Psoas muscle (tissue), 7 donors: ENCODE measurements at regions not wholly inside any gene's neighbourhood (a gene's known extent, or its start where the extent isn't known, plus 50 kb on each side); places are given as distances from the start of the nearest gene placed in this dataset.

Experiments
- ATAC-seq, 4 donors: fragments of 200-7000 bp; cut with Tn5 transposase; one replicate each; pipeline ENCODE4 v1.9.1; 2020; ENCODE audit warnings: moderate library complexity in 3 of 4, mild to moderate bottlenecking in 2 of 4
- DNase-seq, 2 donors: peaks; one replicate each; pipeline ENCODE4 v3.0.0-alpha.2; 2020
- H3K27ac ChIP-seq: fragments of 200-600 bp; one replicate; pipeline ENCODE4 v1.8.0; 2022
- H3K27me3 ChIP-seq, 3 donors: fragments of 200-600 bp in 1 of 3; one replicate each; pipeline versions ENCODE4 v1.6.1 to v1.8.0; 2013 to 2022; ENCODE audit warnings: low read length in 2 of 3, mild to moderate bottlenecking in 2 of 3, moderate library complexity in 1 of 3; ENCODE audit not compliant: insufficient read depth in 3 of 3
- H3K36me3 ChIP-seq, 2 donors: fragments of 200-600 bp in 1 of 2; one replicate each; pipeline versions ENCODE4 v1.6.1 to v1.8.0; 2013 to 2022; ENCODE audit warnings: low read depth in 1 of 2, mild to moderate bottlenecking in 1 of 2, moderate library complexity in 1 of 2; ENCODE audit not compliant: insufficient read depth in 1 of 2
- H3K4me1 ChIP-seq: fragments of 200-600 bp; one replicate; pipeline ENCODE4 v1.8.0; 2022
- H3K4me3 ChIP-seq: fragments of 200-600 bp; one replicate; pipeline ENCODE4 v1.8.0; 2022; ENCODE audit warnings: mild to moderate bottlenecking
- H3K9me3 ChIP-seq: fragments of 200-600 bp; one replicate; pipeline ENCODE4 v1.8.0; 2022
- CTCF ChIP-seq: fragments of 200-600 bp; IDR thresholded peaks from one replicate; pipeline ENCODE4 v1.8.0; 2022; ENCODE audit warnings: antibody characterized with exemption
- WGBS, 3 donors: extraction: QIAGEN DNeasy Blood & Tissue Kit; methylation state at CpG; one replicate each; pipeline versions ENCODE4 v1.1.6 to v1.1.7; 2013; 5-methylcytosine and 5-hydroxymethylcytosine counted together
- intact Hi-C, 2 donors: fragments of 100-400 bp; cut with DNase I; formaldehyde crosslinking; loops; one replicate each; pipeline versions ENCODE4 v1.11.0 to v1.14.2; 2022
- donor health status: healthy with polysubstance abuse.
- donor health status: DM: no; HTN: no; CAD: no; lungs with moderate emphysema.
- donor health status: Bipolar disorder and iron deficiency.
- donor health status: healthy.
- donor health status: DM: yes; HTN: yes; CAD: no.
- donor health status: DM: no; HTN: no; CAD: no.
- donor health status: DM: yes; HTN: yes; CAD: no.

- Histone ChIP-seq H3K9me3 (no peaks in the 10 kb centered on the region), H3K27me3 (no peaks in the 10 kb centered on the region), H3K36me3 (no peaks in the 10 kb centered on the region), H3K4me1 (no peaks in the 10 kb centered on the region), H3K27ac (no peak overlapping the region), H3K4me3 (no peak overlapping the region)
- intact Hi-C loops: no loop called here
- 67 to 92% (median 83%) methylated on average over 1 of the region's 1 CpG for WGBS, 3 donors
- DNase-seq (no peak), ATAC-seq (no peak)
- no peak for TF ChIP-seq CTCF
These were observed 558.2 kb downstream of the FLRT2 start for GRCh38 chr14:86088156-86088555.

- TF ChIP-seq CTCF: no peak
- no peaks in the 10 kb centered on the region for H3K36me3 ChIP-seq
- H3K9me3 ChIP-seq: no peaks in the 10 kb centered on the region
- ATAC-seq (no peak), DNase-seq (no peak)
- 20% methylated on average over 2 of the region's 2 CpGs for WGBS, 3 donors
- H3K4me3 ChIP-seq: no peak overlapping the region
- H3K27me3 ChIP-seq: no peaks in the 10 kb centered on the region
- H3K27ac ChIP-seq: no peak overlapping the region
- H3K4me1 ChIP-seq: no peaks in the 10 kb centered on the region
- intact Hi-C loops: no loop called here
These were observed 557.4 kb downstream of the FLRT2 start for GRCh38 chr14:86087377-86087776.

- Histone ChIP-seq H3K27me3 (no peaks in the 10 kb centered on the region), H3K9me3 (no peaks in the 10 kb centered on the region), H3K4me1 (no peaks in the 10 kb centered on the region), H3K4me3 (no peak overlapping the region), H3K36me3 (no peaks in the 10 kb centered on the region), H3K27ac (no peak overlapping the region)
- TF ChIP-seq CTCF: no peak
- intact Hi-C loops: no loop called here
- 28 to 38% (median 30%) methylated on average over 1 of the region's 1 CpG for WGBS, 3 donors
- ATAC-seq: no peak
- DNase-seq: no peak
These were observed 557.0 kb downstream of the FLRT2 start for GRCh38 chr14:86086962-86087361.

- WGBS, 3 donors: 71 to 79% (median 75%) methylated on average over 1 of the region's 1 CpG
- no peak overlapping the region for H3K4me3 ChIP-seq
- ATAC-seq (no peak), DNase-seq (no peak)
- no peaks in the 10 kb centered on the region for H3K9me3 ChIP-seq
- H3K27ac ChIP-seq: no peak overlapping the region
- no peaks in the 10 kb centered on the region for H3K4me1 ChIP-seq
- no peaks in the 10 kb centered on the region for H3K36me3 ChIP-seq
- no peak for TF ChIP-seq CTCF
- intact Hi-C loops: no loop called here
- no peaks in the 10 kb centered on the region for H3K27me3 ChIP-seq
These were observed 554.2 kb downstream of the FLRT2 start for GRCh38 chr14:86084097-86084496.

GRCh38 chr14:86083616-86084015, 553.7 kb downstream of the FLRT2 start:
- H3K27ac ChIP-seq: no peak overlapping the region
- no peaks in the 10 kb centered on the region for H3K4me1 ChIP-seq
- no peaks in the 10 kb centered on the region for H3K36me3 ChIP-seq
- H3K27me3 ChIP-seq: no peaks in the 10 kb centered on the region
- H3K9me3 ChIP-seq: no peaks in the 10 kb centered on the region
- ATAC-seq (no peak), DNase-seq (no peak)
- no peak overlapping the region for H3K4me3 ChIP-seq
- intact Hi-C loops: no loop called here
- no peak for TF ChIP-seq CTCF
